MCF 10A (cell line): ENCODE measurements at regions not wholly inside any gene's neighbourhood (a gene's known extent, or its start where the extent isn't known, plus 50 kb on each side); places are given as distances from the start of the nearest gene placed in this dataset.

ENCODE experiments used
- BruUV-seq: library from RNA; stranded (reverse); fragments of 400-500 nt; replicated peaks from 2 replicates; lab custom pipeline; 2021; lab: Mats Ljungman, UMichigan
- CTCF ChIA-PET: fragments of 300-600 bp; sonication (Branson Sonifier 250); formaldehyde crosslinking; extraction: SDS; loops from one replicate; lab custom pipeline; 2021; ENCODE audit warnings: antibody characterized with exemption, inconsistent platforms; lab: Yijun Ruan, JAX
- POLR2A ChIA-PET: fragments of 300-600, 350-650 bp; sonication (Branson Sonifier 250); formaldehyde crosslinking; extraction: SDS; loops from one replicate; lab custom pipeline; 2020; ENCODE audit warnings: antibody characterized with exemption, inconsistent platforms; lab: Yijun Ruan, JAX
- DNase-seq: peaks from one replicate; pipeline ENCODE4 v3.0.0-alpha.2; 2018; ENCODE audit not compliant: unreplicated experiment
- H3K27ac Mint-ChIP-seq: one replicate; pipeline ENCODE4 v1.8.0; 2022; ENCODE audit warnings: mild to moderate bottlenecking, low read depth, mixed read lengths; ENCODE audit not compliant: unreplicated experiment
- H3K27me3 Mint-ChIP-seq: one replicate; pipeline ENCODE4 v1.8.0; 2022; ENCODE audit warnings: mixed read lengths; ENCODE audit not compliant: insufficient read depth, unreplicated experiment
- H3K36me3 Mint-ChIP-seq: one replicate; pipeline ENCODE4 v1.8.0; 2022; ENCODE audit warnings: mild to moderate bottlenecking, moderate library complexity, mixed read lengths; ENCODE audit not compliant: insufficient read depth, unreplicated experiment
- H3K4me1 Mint-ChIP-seq: one replicate; pipeline ENCODE4 v1.8.0; 2022; ENCODE audit warnings: mixed read lengths; ENCODE audit not compliant: insufficient read depth, unreplicated experiment
- H3K4me3 Mint-ChIP-seq: one replicate; pipeline ENCODE4 v1.8.0; 2022; ENCODE audit warnings: mild to moderate bottlenecking, moderate library complexity, mixed read lengths; ENCODE audit not compliant: unreplicated experiment
- H3K9me3 Mint-ChIP-seq: one replicate; pipeline ENCODE4 v1.8.0; 2022; ENCODE audit warnings: mixed read lengths; ENCODE audit not compliant: unreplicated experiment
- intact Hi-C: fragments of 100-400 bp; cut with micrococcal nuclease; formaldehyde crosslinking; loops from 2 replicates; pipeline ENCODE4 v1.14.1; 2022
- TF ChIP-seq, protein P1 (sequence below): fragments of 200-600 bp; IDR thresholded peaks from one replicate; pipeline ENCODE4 v1.8.0; 2022; ENCODE audit warnings: antibody characterized with exemption, mild to moderate bottlenecking; ENCODE audit not compliant: unreplicated experiment

- TF ChIP-seq, protein P1, sequence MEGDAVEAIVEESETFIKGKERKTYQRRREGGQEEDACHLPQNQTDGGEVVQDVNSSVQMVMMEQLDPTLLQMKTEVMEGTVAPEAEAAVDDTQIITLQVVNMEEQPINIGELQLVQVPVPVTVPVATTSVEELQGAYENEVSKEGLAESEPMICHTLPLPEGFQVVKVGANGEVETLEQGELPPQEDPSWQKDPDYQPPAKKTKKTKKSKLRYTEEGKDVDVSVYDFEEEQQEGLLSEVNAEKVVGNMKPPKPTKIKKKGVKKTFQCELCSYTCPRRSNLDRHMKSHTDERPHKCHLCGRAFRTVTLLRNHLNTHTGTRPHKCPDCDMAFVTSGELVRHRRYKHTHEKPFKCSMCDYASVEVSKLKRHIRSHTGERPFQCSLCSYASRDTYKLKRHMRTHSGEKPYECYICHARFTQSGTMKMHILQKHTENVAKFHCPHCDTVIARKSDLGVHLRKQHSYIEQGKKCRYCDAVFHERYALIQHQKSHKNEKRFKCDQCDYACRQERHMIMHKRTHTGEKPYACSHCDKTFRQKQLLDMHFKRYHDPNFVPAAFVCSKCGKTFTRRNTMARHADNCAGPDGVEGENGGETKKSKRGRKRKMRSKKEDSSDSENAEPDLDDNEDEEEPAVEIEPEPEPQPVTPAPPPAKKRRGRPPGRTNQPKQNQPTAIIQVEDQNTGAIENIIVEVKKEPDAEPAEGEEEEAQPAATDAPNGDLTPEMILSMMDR: no peak
- Mint-ChIP-seq H3K4me1 (no peaks in the 10 kb centered on the region), H3K4me3 (no peak overlapping the region), H3K36me3 (no peaks in the 10 kb centered on the region), H3K9me3 (no peaks in the 10 kb centered on the region), H3K27me3 (peaks cover 44% of the 10 kb centered on the region), H3K27ac (no peak overlapping the region)
- BruUV-seq: no TSS peak
- ChIA-PET POLR2A (no interaction called here), CTCF (no interaction called here)
- DNase-seq: no peak
- intact Hi-C loops: no loop called here
Measured at GRCh38 chr10:128326251-128326650, 200.0 kb upstream of the MKI67 start.

DNA sequence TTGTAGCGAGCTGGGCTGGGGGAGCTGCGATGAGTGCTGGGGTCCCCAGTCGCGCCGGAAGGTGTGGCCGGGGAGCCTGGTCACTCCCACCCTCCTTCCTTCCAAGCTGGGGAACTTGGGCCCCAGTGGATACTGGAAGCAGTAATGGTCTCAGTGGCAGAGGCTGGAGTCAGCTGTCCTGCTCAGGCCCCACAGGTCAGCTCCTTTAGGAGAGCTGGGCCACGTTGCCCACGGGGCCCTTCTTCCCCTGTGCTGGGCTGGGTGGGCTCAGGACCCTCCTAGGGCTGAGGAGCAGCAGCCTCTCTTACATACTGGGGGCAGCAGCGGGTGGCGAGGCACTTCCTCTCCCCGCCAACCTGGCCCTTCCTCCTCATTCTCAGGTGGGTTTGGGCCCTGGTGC is 200.6 kb upstream of the MKI67 start:
- TF ChIP-seq, protein P1: no peak
- H3K4me1 Mint-ChIP-seq: no peaks in the 10 kb centered on the region
- no peaks in the 10 kb centered on the region for H3K9me3 Mint-ChIP-seq
- no peak for DNase-seq
- ChIA-PET CTCF (no interaction called here), POLR2A (no interaction called here)
- no TSS peak for BruUV-seq
- no peaks in the 10 kb centered on the region for H3K36me3 Mint-ChIP-seq
- no peak overlapping the region for H3K4me3 Mint-ChIP-seq
- no peak overlapping the region for H3K27ac Mint-ChIP-seq
- intact Hi-C loops: no loop called here
- peaks cover 43% of the 10 kb centered on the region for H3K27me3 Mint-ChIP-seq

DNA sequence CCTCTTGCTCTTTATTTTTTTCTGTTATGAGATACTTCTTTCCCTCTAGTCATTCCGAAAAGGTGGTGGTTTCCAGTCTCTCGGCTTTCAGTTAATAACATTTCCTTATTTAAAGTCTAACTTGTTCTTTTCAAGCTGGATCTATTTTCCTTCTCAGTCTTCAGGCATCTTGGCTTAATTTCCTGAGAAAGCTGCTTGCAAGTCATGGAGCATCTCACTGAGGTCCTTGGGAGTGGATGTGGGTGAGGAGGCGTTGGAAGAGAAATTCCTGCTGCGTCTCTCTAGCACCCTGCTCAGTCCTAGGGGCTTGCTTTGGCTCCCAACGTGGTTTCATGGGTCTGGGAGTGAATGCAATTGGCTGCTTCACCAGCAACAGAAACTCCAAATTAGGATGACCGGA is 210.2 kb upstream of the MKI67 start:
- intact Hi-C loops: no loop called here
- ChIA-PET CTCF (no interaction called here), POLR2A (no interaction called here)
- H3K36me3 Mint-ChIP-seq: no peaks in the 10 kb centered on the region
- BruUV-seq: no TSS peak
- no peak overlapping the region for H3K27ac Mint-ChIP-seq
- H3K4me1 Mint-ChIP-seq: no peaks in the 10 kb centered on the region
- no peak for DNase-seq
- H3K4me3 Mint-ChIP-seq: no peak overlapping the region
- H3K9me3 Mint-ChIP-seq: peaks cover 7% of the 10 kb centered on the region
- TF ChIP-seq, protein P1: no peak
- H3K27me3 Mint-ChIP-seq: peaks cover 63% of the 10 kb centered on the region

DNA sequence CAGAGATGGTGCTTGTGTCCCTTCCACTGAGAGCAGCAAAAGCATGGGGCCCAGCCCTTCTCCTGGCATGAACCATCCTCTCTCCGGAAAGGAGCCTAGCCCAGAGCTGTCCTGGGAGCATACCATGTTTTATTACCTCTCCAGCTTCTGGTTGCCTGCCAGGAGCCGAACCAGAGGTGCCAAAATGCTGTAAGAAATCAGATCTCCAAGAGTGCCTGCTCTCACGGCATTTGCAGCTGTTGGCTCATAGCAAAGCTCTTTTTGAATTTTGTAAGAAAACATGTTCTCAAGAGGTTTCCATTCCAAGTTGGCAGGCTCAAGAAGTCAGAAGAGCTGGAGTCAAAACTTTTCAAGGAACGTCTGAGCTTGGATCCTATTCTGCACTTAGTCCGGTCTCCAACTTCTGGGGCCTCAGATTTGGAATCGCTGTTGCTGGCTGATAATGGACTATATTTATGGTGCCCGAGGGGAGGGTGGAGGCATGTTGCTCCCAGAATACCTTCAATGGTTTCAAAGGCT is 211.7 kb upstream of the MKI67 start:
- Mint-ChIP-seq H3K36me3 (no peaks in the 10 kb centered on the region), H3K27me3 (peaks cover 58% of the 10 kb centered on the region), H3K27ac (no peak overlapping the region), H3K4me3 (no peak overlapping the region), H3K9me3 (peaks cover 7% of the 10 kb centered on the region), H3K4me1 (no peaks in the 10 kb centered on the region)
- no TSS peak for BruUV-seq
- ChIA-PET CTCF (no interaction called here), POLR2A (interaction anchor here (0.7 kb wide), 1 partner anchor 239 kb away, joined by 3 read pairs; no protein-coding TSS in a partner anchor)
- TF ChIP-seq, protein P1: no peak
- no peak for DNase-seq
- intact Hi-C loops: no loop called here
